Heart right ventricle (tissue), 16 donors: ENCODE measurements at regions not wholly inside any gene's neighbourhood (a gene's known extent, or its start where the extent isn't known, plus 50 kb on each side); places are given as distances from the start of the nearest gene placed in this dataset.

ENCODE experiments used
- ATAC-seq, 8 donors: fragments of 200-7000 bp; cut with Tn5 transposase; one replicate each; pipeline ENCODE4 v1.9.1; 2020; ENCODE audit warnings: mild to moderate bottlenecking in 8 of 8, moderate library complexity in 8 of 8, moderate number of reproducible peaks in 1 of 8
- DNase-seq, 2 donors: peaks; one replicate each; pipeline ENCODE4 v3.0.0-alpha.2; 2020
- H3K27ac ChIP-seq, 10 donors: fragments of 200-600 bp; sonication (generic) in 2 of 10; one replicate each; pipeline versions ENCODE4 v1.5.0 to v1.8.0; 2020 to 2022; ENCODE audit warnings: mild to moderate bottlenecking in 3 of 10
- H3K27me3 ChIP-seq, 7 donors: fragments of 200-600 bp; one replicate each; pipeline ENCODE4 v1.8.0; 2021 to 2022; ENCODE audit warnings: mild to moderate bottlenecking in 2 of 7
- H3K36me3 ChIP-seq, 9 donors: fragments of 200-600 bp; sonication (generic) in 1 of 9; one replicate each; pipeline versions ENCODE4 v1.5.0 to v1.8.0; 2020 to 2022; ENCODE audit warnings: mild to moderate bottlenecking in 2 of 9
- H3K4me1 ChIP-seq, 9 donors: fragments of 200-600 bp; sonication (generic) in 1 of 9; one replicate each; pipeline versions ENCODE4 v1.5.0 to v1.8.0; 2020 to 2022; ENCODE audit warnings: mild to moderate bottlenecking in 4 of 9
- H3K4me3 ChIP-seq, 10 donors: fragments of 200-600 bp; sonication (generic) in 2 of 10; one replicate each; pipeline versions ENCODE4 v1.5.0 to v1.8.0; 2020 to 2022; ENCODE audit warnings: mild to moderate bottlenecking in 7 of 10, moderate library complexity in 2 of 10
- H3K9me3 ChIP-seq, 11 donors: fragments of 200-600 bp in 10 of 11; sonication (generic) in 2 of 11; one replicate each; pipeline versions ENCODE4 v1.5.0 to v1.8.0; 2013 to 2022; ENCODE audit warnings: mild to moderate bottlenecking in 2 of 11, control low read depth in 1 of 11, moderate library complexity in 1 of 11
- WGBS, 2 donors: extraction: QIAGEN DNeasy Blood & Tissue Kit; methylation state at CpG; one replicate each; pipeline ENCODE4 v1.1.7; 2013; ENCODE audit warnings: inconsistent platforms in 1 of 2; 5-methylcytosine and 5-hydroxymethylcytosine counted together
- intact Hi-C, 10 donors: fragments of 100-400 bp; cut with DNase I; formaldehyde crosslinking; loops; one replicate each; pipeline versions ENCODE4 v1.11.1 to v1.14.2; 2022
- TF ChIP-seq, protein P1 (sequence below), 9 donors: fragments of 200-600 bp; sonication (generic) in 2 of 9; IDR thresholded peaks; one replicate each; pipeline versions ENCODE4 v1.5.0 to v1.8.0; 2021 to 2022; ENCODE audit warnings: antibody characterized with exemption in 9 of 9, mild to moderate bottlenecking in 5 of 9, moderate library complexity in 1 of 9
- donor health status: Arrhythmogenic right ventricular cardiomyopathy.
- donor health status: ischemic (EF 13 %, LVEDD 7.1; RV severe dilation, severe dysfunction).
- donor health status: healthy with polysubstance abuse.
- donor health status: DM: no; HTN: yes; CAD: no.
- donor health status: DM: no; HTN: no; CAD: no.
- donor health status: ischemic (EF 25% LVEDD 6.9; RV normal size, moderate dysfunction).
- donor health status: ischemic (EF 25% LVEDD 5.7; RV mildly dilated, moderate dysfunction).
- donor health status: healthy.
- donor health status: DM: yes; HTN: yes; CAD: no.
- donor health status: Ischemic cardiomyopathy.
- donor health status: ischemic (EF 35%, LVEDD 5.7; RV mildly dilated, moderate dysfunction).
- donor health status: nonischemic (EF 11% LVEDD 7.7; RV severe dilation, severe dysfunction).
- donor health status: DM: yes; HTN: yes; CAD: no.
- donor health status: PGD.
- donor health status: ischemic (EF 29% LVEDD 5.4; RV normal size, mild dysfunction).
- donor health status: nonischemic (EF 23%, LVEDD 6.1; RV moderate dilation, normal function).

DNA sequence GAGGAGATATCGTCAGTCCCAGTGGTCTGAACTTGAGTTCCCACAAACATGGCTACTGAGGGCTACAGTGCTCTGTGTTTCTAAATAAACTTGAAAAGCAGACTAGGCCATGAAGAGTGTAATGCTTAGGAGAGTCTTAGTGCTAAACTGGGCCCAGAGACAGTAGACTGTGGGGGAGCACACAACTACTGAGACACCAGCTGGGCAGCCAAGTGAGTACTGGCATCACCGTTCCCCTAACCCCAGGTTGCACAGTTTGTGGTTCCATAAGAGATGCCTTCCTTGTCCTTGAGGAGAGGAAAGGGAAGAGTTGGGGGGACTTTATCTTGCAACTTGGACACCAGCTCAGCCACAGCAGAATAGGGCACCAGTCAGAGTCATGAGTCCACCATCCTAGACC, 172.1 kb upstream of the DMRTA1 start:
- intact Hi-C loops = no loop called here
- no peaks in the 10 kb centered on the region for H3K27me3 ChIP-seq
- no peaks in the 10 kb centered on the region for H3K4me1 ChIP-seq
- 80 to 90% methylated on average over 2 of the region's 2 CpGs for WGBS, 2 donors
- ATAC-seq (no peak), DNase-seq (no peak)
- TF ChIP-seq, protein P1, sequence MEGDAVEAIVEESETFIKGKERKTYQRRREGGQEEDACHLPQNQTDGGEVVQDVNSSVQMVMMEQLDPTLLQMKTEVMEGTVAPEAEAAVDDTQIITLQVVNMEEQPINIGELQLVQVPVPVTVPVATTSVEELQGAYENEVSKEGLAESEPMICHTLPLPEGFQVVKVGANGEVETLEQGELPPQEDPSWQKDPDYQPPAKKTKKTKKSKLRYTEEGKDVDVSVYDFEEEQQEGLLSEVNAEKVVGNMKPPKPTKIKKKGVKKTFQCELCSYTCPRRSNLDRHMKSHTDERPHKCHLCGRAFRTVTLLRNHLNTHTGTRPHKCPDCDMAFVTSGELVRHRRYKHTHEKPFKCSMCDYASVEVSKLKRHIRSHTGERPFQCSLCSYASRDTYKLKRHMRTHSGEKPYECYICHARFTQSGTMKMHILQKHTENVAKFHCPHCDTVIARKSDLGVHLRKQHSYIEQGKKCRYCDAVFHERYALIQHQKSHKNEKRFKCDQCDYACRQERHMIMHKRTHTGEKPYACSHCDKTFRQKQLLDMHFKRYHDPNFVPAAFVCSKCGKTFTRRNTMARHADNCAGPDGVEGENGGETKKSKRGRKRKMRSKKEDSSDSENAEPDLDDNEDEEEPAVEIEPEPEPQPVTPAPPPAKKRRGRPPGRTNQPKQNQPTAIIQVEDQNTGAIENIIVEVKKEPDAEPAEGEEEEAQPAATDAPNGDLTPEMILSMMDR (IDR thresholded peaks at IDR 0.05) = no peak
- no peak overlapping the region for H3K4me3 ChIP-seq
- no peaks in the 10 kb centered on the region for H3K36me3 ChIP-seq
- H3K9me3 ChIP-seq = peaks cover 0 to 5% (median 0%) of the 10 kb centered on the region in 11 donors
- no peak overlapping the region for H3K27ac ChIP-seq

DNA sequence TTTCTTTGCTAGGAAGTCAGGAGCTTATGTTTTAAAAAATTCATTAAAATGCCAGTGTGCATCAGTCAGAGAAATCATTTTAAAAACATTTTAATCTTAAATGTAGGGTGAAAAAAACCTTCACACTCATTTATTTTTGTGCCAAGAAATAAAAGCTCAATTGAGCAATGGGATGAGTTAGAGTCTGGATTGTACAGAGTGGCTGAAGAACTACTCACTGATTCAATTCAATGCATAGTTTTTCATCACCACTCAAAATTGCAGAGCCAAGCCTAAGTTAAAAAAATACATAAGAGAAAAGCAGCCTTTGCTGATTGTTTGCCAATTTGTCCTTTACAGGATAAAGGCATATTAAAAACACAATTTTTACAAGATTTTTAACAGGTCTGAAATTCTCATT, 168.2 kb upstream of the DMRTA1 start:
- no peak for ATAC-seq
- intact Hi-C loops = no loop called here

DNA sequence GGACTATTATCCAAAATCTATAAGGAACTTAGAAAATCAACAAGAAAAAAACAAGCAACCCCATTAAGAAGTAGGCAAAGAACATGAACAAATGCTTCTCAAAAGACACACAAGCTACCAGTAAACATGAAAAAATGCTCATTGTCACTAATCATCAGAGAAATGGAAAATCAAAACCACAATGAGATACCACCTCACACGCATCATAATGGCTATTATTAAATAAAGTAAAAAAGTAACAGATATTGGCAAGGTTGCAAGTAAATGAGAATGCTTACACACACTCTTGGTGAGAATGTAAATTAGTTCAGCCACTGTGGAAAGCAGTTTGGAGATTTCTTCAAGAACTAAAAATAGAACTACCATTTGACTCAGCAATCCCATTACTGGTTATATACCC, 167.0 kb upstream of the DMRTA1 start:
- Histone ChIP-seq H3K27ac (no peak overlapping the region), H3K9me3 (no peaks in the 10 kb centered on the region), H3K4me1 (no peaks in the 10 kb centered on the region), H3K36me3 (no peaks in the 10 kb centered on the region), H3K4me3 (no peak overlapping the region), H3K27me3 (peaks cover 0 to 5% (median 0%) of the 10 kb centered on the region in 7 donors)
- intact Hi-C loops = no loop called here
- no peak for DNase-seq
- TF ChIP-seq, protein P1 (IDR thresholded peaks at IDR 0.05) = no peak
- 86 to 93% methylated on average over 1 of the region's 1 CpG for WGBS, 2 donors
- no peak for ATAC-seq

More for the DNA sequence above, 168.2 kb upstream of the DMRTA1 start:
- H3K36me3 ChIP-seq = no peaks in the 10 kb centered on the region
- no peaks in the 10 kb centered on the region for H3K4me1 ChIP-seq
- peaks cover 0 to 2% (median 0%) of the 10 kb centered on the region in 11 donors for H3K9me3 ChIP-seq
- H3K4me3 ChIP-seq = no peak overlapping the region
- DNase-seq = no peak
- no peaks in the 10 kb centered on the region for H3K27me3 ChIP-seq
- H3K27ac ChIP-seq = no peak overlapping the region
- TF ChIP-seq, protein P1 (IDR thresholded peaks at IDR 0.05) = no peak

DNA sequence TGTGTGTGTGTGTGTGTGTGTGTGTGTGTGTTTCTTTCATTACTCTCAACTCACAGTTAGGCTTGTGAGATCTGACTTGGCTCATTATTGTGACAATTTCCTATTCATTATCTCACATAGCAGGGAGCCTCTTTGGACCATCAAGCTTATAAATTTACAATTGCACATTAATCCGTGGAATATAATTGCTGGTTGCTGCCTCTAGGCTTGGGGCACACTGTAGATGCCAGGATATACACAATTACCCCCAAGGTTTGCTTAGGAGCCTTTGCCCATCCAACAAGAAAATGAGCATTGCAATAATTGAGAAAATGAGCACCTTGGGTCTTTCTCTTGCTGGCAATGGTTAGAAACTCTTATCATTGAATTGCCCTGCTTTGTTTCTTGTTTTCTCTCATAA, 161.6 kb upstream of the DMRTA1 start:
- no peak overlapping the region for H3K27ac ChIP-seq
- DNase-seq = no peak
- no peaks in the 10 kb centered on the region for H3K36me3 ChIP-seq
- no peaks in the 10 kb centered on the region for H3K4me1 ChIP-seq
- H3K9me3 ChIP-seq = no peaks in the 10 kb centered on the region
- no peak overlapping the region for H3K4me3 ChIP-seq
- intact Hi-C loops = no loop called here
- TF ChIP-seq, protein P1 (IDR thresholded peaks at IDR 0.05) = no peak
- 36 to 40% methylated on average over 1 of the region's 1 CpG for WGBS, 2 donors
- no peak for ATAC-seq
- peaks cover 0 to 5% (median 0%) of the 10 kb centered on the region in 7 donors for H3K27me3 ChIP-seq

DNA sequence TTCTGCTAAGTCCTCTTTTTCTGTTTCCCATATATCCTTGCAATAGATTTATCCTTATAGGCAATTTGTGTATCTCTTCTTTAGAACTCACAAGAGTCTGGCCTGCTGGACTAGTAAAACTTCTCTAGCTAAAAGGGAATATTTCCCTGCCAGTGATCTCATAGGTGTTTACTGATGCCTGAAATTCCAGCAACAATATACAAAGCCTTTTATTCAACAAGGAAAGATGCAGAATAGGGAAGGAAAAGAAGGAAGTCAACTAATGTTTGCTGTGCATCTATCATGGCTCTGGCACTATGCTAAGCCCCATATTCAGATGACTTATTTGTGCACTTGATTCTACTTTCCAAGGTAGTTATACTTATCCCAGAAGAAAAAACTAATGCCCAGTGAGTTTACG, 160.0 kb upstream of the DMRTA1 start:
- ATAC-seq (no peak), DNase-seq (no peak)
- H3K27ac ChIP-seq = no peak overlapping the region
- TF ChIP-seq, protein P1 (IDR thresholded peaks at IDR 0.05) = no peak
- 92 to 100% methylated on average over 1 of the region's 1 CpG for WGBS, 2 donors
- no peaks in the 10 kb centered on the region for H3K36me3 ChIP-seq
- H3K4me3 ChIP-seq = no peak overlapping the region
- H3K9me3 ChIP-seq = no peaks in the 10 kb centered on the region
- peaks cover 0 to 5% (median 0%) of the 10 kb centered on the region in 7 donors for H3K27me3 ChIP-seq
- no peaks in the 10 kb centered on the region for H3K4me1 ChIP-seq
- intact Hi-C loops = no loop called here
